Neural cell (in vitro differentiated cells): ENCODE measurements at regions not wholly inside any gene's neighbourhood (a gene's known extent, or its start where the extent isn't known, plus 50 kb on each side); places are given as distances from the start of the nearest gene placed in this dataset.

ENCODE experiments used
- H2AFZ ChIP-seq: fragments of 200-600, 300-800 bp; sonication (generic), shearing (Covaris generic); 2 replicates; pipeline ENCODE4 v1.6.0; 2014; ENCODE audit warnings: low read depth, mild to moderate bottlenecking, antibody characterized with exemption, low read length, moderate library complexity
- H3F3A ChIP-seq: fragments of 200-600 bp; shearing (Covaris generic); 2 replicates; pipeline ENCODE4 v1.6.1; 2016; ENCODE audit warnings: mild to moderate bottlenecking, moderate library complexity, mixed read lengths, antibody characterized with exemption, low read length; ENCODE audit not compliant: insufficient read depth, poor library complexity, severe bottlenecking
- H3K27ac ChIP-seq: fragments of 200-600, 300-800 bp; sonication (generic), shearing (Covaris generic); 2 replicates; pipeline ENCODE4 v1.5.1; 2014; ENCODE audit warnings: mild to moderate bottlenecking, low read length, moderate library complexity
- H3K27me3 ChIP-seq: fragments of 300-800, 200-600 bp; sonication (generic), shearing (Covaris generic); 2 replicates; pipeline ENCODE4 v1.6.0; 2014; ENCODE audit warnings: mild to moderate bottlenecking, low read depth, low read length, moderate library complexity; ENCODE audit not compliant: insufficient read depth
- H3K36me3 ChIP-seq: fragments of 300-800, 200-600 bp; sonication (generic), shearing (Covaris generic); 2 replicates; pipeline ENCODE4 v1.5.1; 2014; ENCODE audit warnings: mild to moderate bottlenecking, antibody characterized with exemption, low read length, moderate library complexity; ENCODE audit not compliant: insufficient read depth
- H3K4me2 ChIP-seq: fragments of 300-800, 200-600 bp; sonication (generic), shearing (Covaris generic); 2 replicates; pipeline ENCODE4 v1.6.0; 2014; ENCODE audit warnings: mild to moderate bottlenecking, low read length
- H3K4me3 ChIP-seq: fragments of 300-800, 200-600 bp; sonication (generic), shearing (Covaris generic); 2 replicates; pipeline ENCODE4 v1.5.1; 2014; ENCODE audit warnings: mild to moderate bottlenecking, low read length, moderate library complexity
- H3K79me2 ChIP-seq: fragments of 200-600 bp; shearing (Covaris generic); replicated peaks from 2 replicates; pipeline ENCODE4 v1.6.0; 2014; ENCODE audit warnings: mild to moderate bottlenecking, low read length, moderate library complexity; ENCODE audit not compliant: insufficient read depth
- H3K9ac ChIP-seq: fragments of 300-800, 200-600 bp; sonication (generic), shearing (Covaris generic); 2 replicates; pipeline ENCODE4 v1.6.1; 2016; ENCODE audit warnings: mild to moderate bottlenecking, low read length, mixed read lengths
- H3K9me2 ChIP-seq: fragments of 200-600 bp; shearing (Covaris generic); 2 replicates; pipeline ENCODE4 v1.6.1; 2016; ENCODE audit warnings: mild to moderate bottlenecking, low read length, mixed read lengths; ENCODE audit not compliant: insufficient read depth
- H3K9me3 ChIP-seq: fragments of 200-600, 300-800 bp; sonication (generic), shearing (Covaris generic); 2 replicates; pipeline ENCODE4 v1.6.1; 2016; ENCODE audit warnings: mild to moderate bottlenecking, mixed run types, low read length, moderate library complexity, mixed read lengths
- H4K20me1 ChIP-seq: fragments of 200-600 bp; shearing (Covaris generic); 2 replicates; pipeline ENCODE4 v1.6.1; 2016; ENCODE audit warnings: mild to moderate bottlenecking, mixed run types; ENCODE audit not compliant: insufficient read depth
- EP300 ChIP-seq: fragments of 450-650 bp; conservative IDR thresholded peaks from 2 replicates; pipeline ENCODE4 v1.6.1; 2014; ENCODE audit warnings: antibody characterized with exemption, mild to moderate bottlenecking, moderate library complexity; ENCODE audit not compliant: poor library complexity, severe bottlenecking
- EZH2 ChIP-seq: fragments of 200-600, 300-800 bp; shearing (Covaris generic), sonication (generic); IDR thresholded peaks from 2 replicates; pipeline ENCODE4 v1.6.1; 2014; ENCODE audit warnings: antibody characterized with exemption, low read length, borderline replicate concordance, mild to moderate bottlenecking; ENCODE audit not compliant: insufficient read depth, poor library complexity, severe bottlenecking
- MXI1 ChIP-seq: fragments of 450-650 bp; conservative IDR thresholded peaks from 2 replicates; pipeline ENCODE4 v1.6.1; 2014; ENCODE audit warnings: antibody characterized with exemption, mild to moderate bottlenecking; ENCODE audit not compliant: poor library complexity, severe bottlenecking
- POLR2AphosphoS5 ChIP-seq: IDR thresholded peaks from 2 replicates; pipeline ENCODE4 v1.6.1; 2012
- RAD21 ChIP-seq: fragments of 450-650 bp; conservative IDR thresholded peaks from 2 replicates; pipeline ENCODE4 v1.6.1; 2014; ENCODE audit warnings: antibody characterized with exemption, mild to moderate bottlenecking, moderate library complexity
- SMC3 ChIP-seq: fragments of 450-650 bp; conservative IDR thresholded peaks from 2 replicates; pipeline ENCODE4 v1.6.1; 2014; ENCODE audit warnings: antibody characterized with exemption, mild to moderate bottlenecking, moderate library complexity; ENCODE audit not compliant: poor library complexity
- TAF1 ChIP-seq: IDR thresholded peaks from 2 replicates; pipeline ENCODE4 v1.6.1; 2012; ENCODE audit warnings: low read depth
- TF ChIP-seq, protein P1 (sequence below): fragments of 450-650 bp; IDR thresholded peaks from 2 replicates; pipeline ENCODE4 v1.5.1; 2014; ENCODE audit warnings: antibody characterized with exemption, mild to moderate bottlenecking, moderate library complexity; ENCODE audit not compliant: poor library complexity, severe bottlenecking
- TF ChIP-seq, protein P2 (sequence below): IDR thresholded peaks from 2 replicates; pipeline ENCODE4 v1.6.1; 2012; ENCODE audit warnings: borderline replicate concordance

DNA sequence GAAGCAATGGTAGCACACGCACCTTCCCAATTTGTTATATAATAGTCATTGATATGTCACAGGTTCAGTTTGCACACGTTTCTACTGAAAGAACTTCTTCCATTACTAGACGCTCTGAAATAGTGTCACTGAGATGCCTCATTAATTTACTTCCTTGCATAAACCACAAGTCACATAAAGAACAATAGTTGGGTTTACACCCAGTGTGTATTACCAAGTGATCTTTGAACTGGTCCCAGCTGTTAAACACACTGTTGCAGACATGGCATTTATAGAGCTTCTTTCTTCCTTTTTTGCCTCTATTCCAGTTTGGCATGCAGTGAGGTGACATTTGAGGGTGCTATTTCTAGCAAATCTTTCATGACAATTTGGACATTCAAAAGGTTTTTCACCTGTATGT lies 245.3 kb downstream of the EPM2A start:
- Histone ChIP-seq H3K9ac (no peak overlapping the region), H3K9me2 (no peaks in the 10 kb centered on the region), H3K79me2 (no peaks in the 10 kb centered on the region), H3K4me3 (no peak overlapping the region), H3K36me3 (no peaks in the 10 kb centered on the region), H3K9me3 (no peaks in the 10 kb centered on the region), H3F3A (no peaks in the 10 kb centered on the region), H3K27me3 (no peaks in the 10 kb centered on the region), H3K4me2 (no peak overlapping the region), H4K20me1 (no peaks in the 10 kb centered on the region), H3K27ac (no peak overlapping the region), H2AFZ (no peak overlapping the region)
- TF ChIP-seq, protein P1, sequence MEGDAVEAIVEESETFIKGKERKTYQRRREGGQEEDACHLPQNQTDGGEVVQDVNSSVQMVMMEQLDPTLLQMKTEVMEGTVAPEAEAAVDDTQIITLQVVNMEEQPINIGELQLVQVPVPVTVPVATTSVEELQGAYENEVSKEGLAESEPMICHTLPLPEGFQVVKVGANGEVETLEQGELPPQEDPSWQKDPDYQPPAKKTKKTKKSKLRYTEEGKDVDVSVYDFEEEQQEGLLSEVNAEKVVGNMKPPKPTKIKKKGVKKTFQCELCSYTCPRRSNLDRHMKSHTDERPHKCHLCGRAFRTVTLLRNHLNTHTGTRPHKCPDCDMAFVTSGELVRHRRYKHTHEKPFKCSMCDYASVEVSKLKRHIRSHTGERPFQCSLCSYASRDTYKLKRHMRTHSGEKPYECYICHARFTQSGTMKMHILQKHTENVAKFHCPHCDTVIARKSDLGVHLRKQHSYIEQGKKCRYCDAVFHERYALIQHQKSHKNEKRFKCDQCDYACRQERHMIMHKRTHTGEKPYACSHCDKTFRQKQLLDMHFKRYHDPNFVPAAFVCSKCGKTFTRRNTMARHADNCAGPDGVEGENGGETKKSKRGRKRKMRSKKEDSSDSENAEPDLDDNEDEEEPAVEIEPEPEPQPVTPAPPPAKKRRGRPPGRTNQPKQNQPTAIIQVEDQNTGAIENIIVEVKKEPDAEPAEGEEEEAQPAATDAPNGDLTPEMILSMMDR = no peak
- TF ChIP-seq MXI1 (no peak), POLR2AphosphoS5 (no peak), SMC3 (no peak), EZH2 (no peak), EP300 (no peak)
- TF ChIP-seq, protein P2, sequence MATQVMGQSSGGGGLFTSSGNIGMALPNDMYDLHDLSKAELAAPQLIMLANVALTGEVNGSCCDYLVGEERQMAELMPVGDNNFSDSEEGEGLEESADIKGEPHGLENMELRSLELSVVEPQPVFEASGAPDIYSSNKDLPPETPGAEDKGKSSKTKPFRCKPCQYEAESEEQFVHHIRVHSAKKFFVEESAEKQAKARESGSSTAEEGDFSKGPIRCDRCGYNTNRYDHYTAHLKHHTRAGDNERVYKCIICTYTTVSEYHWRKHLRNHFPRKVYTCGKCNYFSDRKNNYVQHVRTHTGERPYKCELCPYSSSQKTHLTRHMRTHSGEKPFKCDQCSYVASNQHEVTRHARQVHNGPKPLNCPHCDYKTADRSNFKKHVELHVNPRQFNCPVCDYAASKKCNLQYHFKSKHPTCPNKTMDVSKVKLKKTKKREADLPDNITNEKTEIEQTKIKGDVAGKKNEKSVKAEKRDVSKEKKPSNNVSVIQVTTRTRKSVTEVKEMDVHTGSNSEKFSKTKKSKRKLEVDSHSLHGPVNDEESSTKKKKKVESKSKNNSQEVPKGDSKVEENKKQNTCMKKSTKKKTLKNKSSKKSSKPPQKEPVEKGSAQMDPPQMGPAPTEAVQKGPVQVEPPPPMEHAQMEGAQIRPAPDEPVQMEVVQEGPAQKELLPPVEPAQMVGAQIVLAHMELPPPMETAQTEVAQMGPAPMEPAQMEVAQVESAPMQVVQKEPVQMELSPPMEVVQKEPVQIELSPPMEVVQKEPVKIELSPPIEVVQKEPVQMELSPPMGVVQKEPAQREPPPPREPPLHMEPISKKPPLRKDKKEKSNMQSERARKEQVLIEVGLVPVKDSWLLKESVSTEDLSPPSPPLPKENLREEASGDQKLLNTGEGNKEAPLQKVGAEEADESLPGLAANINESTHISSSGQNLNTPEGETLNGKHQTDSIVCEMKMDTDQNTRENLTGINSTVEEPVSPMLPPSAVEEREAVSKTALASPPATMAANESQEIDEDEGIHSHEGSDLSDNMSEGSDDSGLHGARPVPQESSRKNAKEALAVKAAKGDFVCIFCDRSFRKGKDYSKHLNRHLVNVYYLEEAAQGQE = no peak

DNA sequence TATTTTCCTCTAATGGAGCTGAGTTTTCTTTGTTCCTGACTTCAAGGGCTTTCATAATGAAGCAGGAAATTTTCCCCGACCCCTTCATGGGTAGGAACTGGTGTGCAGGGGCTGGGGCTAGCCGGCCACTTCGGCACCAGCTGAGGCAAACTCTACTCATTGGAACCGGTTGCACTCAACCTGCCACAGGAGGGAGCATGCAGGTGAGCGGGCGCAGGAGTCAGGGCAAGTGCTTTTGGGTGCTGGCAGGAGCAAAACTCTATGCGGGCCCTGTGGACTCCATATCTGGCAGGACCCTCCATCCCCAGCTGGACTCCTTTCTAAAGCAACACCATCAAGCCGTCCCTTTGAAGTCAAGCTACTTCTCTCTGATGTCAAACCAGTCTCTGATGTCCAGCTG lies 244.2 kb downstream of the EPM2A start:
- Histone ChIP-seq H3K79me2 (no peaks in the 10 kb centered on the region), H4K20me1 (no peaks in the 10 kb centered on the region), H3K27ac (no peak overlapping the region), H3K9me2 (no peaks in the 10 kb centered on the region), H3F3A (no peaks in the 10 kb centered on the region), H3K9me3 (no peaks in the 10 kb centered on the region), H2AFZ (no peak overlapping the region), H3K27me3 (no peaks in the 10 kb centered on the region), H3K4me3 (no peak overlapping the region), H3K4me2 (no peak overlapping the region), H3K36me3 (no peaks in the 10 kb centered on the region), H3K9ac (no peak overlapping the region)
- TF ChIP-seq TAF1 = no peak
- no peak for TF ChIP-seq EZH2
- TF ChIP-seq, protein P1 = no peak
- TF ChIP-seq, protein P2 = no peak
- no peak for TF ChIP-seq POLR2AphosphoS5
- TF ChIP-seq SMC3 = no peak
- no peak for TF ChIP-seq EP300
- TF ChIP-seq RAD21 = no peak
- TF ChIP-seq MXI1 = no peak
